Activated CD4-positive, alpha-beta T cell treated with anti-CD3 and anti-CD28 coated beads for 24 hours (primary cell): ENCODE measurements at regions not wholly inside any gene's neighbourhood (a gene's known extent, or its start where the extent isn't known, plus 50 kb on each side); places are given as distances from the start of the nearest gene placed in this dataset.

Experiments
- DNase-seq, 2 donors: peaks; one replicate each; pipeline ENCODE4 v3.0.0-alpha.2; 2020; ENCODE audit warnings: low read depth in 2 of 2

- DNase-seq = no peak
These were observed 196.3 kb downstream of the PSAT1 start for GRCh38 chr9:78493166-78493742.

GRCh38 chr9:78502566-78502965, 205.6 kb downstream of the PSAT1 start:
- no peak for DNase-seq

GRCh38 chr9:78505546-78505945, 208.6 kb downstream of the PSAT1 start:
- DNase-seq = no peak

- DNase-seq = no peak
These were observed 210.1 kb downstream of the PSAT1 start for GRCh38 chr9:78507037-78507436.

- DNase-seq = no peak
These were observed 213.1 kb downstream of the PSAT1 start for GRCh38 chr9:78510035-78510434.

GRCh38 chr9:78515108-78515507, 218.2 kb downstream of the PSAT1 start:
- no peak for DNase-seq

- no peak for DNase-seq
These were observed 222.9 kb downstream of the PSAT1 start for GRCh38 chr9:78519786-78520185.

- DNase-seq = no peak
These were observed 224.8 kb downstream of the PSAT1 start for GRCh38 chr9:78521680-78522079.

- DNase-seq = no peak
These were observed 229.1 kb downstream of the PSAT1 start for GRCh38 chr9:78525986-78526560.

GRCh38 chr9:78533500-78533899, 236.6 kb downstream of the PSAT1 start:
- no peak for DNase-seq

- no peak for DNase-seq
These were observed 242.3 kb downstream of the PSAT1 start for GRCh38 chr9:78539188-78539587.

GRCh38 chr9:78539904-78540303, 243.0 kb downstream of the PSAT1 start:
- DNase-seq = no peak

- no peak for DNase-seq
These were observed 245.0 kb downstream of the PSAT1 start for GRCh38 chr9:78541868-78542443.

GRCh38 chr9:78542491-78543181, 245.7 kb downstream of the PSAT1 start:
- no peak for DNase-seq

- DNase-seq = no peak
These were observed 246.4 kb downstream of the PSAT1 start for GRCh38 chr9:78543353-78543752.

GRCh38 chr9:78544230-78544629, 247.3 kb downstream of the PSAT1 start:
- DNase-seq = no peak

- no peak for DNase-seq
These were observed 250.9 kb downstream of the PSAT1 start for GRCh38 chr9:78547831-78548230.

GRCh38 chr9:78548670-78549069, 251.7 kb downstream of the PSAT1 start:
- no peak for DNase-seq

GRCh38 chr9:78549711-78550110, 252.8 kb downstream of the PSAT1 start:
- DNase-seq = no peak

GRCh38 chr9:78552802-78553201, 255.9 kb downstream of the PSAT1 start:
- no peak for DNase-seq

- DNase-seq = no peak
These were observed 260.6 kb downstream of the PSAT1 start for GRCh38 chr9:78557540-78557939.

- no peak for DNase-seq
These were observed 262.5 kb downstream of the PSAT1 start for GRCh38 chr9:78559449-78559885.

GRCh38 chr9:78562021-78562420, 265.1 kb downstream of the PSAT1 start:
- DNase-seq = no peak
